ENCODE measurements at regions not wholly inside any gene's neighbourhood (a gene's known extent, or its start where the extent isn't known, plus 50 kb on each side); places are given as distances from the start of the nearest gene placed in this dataset.

DNA sequence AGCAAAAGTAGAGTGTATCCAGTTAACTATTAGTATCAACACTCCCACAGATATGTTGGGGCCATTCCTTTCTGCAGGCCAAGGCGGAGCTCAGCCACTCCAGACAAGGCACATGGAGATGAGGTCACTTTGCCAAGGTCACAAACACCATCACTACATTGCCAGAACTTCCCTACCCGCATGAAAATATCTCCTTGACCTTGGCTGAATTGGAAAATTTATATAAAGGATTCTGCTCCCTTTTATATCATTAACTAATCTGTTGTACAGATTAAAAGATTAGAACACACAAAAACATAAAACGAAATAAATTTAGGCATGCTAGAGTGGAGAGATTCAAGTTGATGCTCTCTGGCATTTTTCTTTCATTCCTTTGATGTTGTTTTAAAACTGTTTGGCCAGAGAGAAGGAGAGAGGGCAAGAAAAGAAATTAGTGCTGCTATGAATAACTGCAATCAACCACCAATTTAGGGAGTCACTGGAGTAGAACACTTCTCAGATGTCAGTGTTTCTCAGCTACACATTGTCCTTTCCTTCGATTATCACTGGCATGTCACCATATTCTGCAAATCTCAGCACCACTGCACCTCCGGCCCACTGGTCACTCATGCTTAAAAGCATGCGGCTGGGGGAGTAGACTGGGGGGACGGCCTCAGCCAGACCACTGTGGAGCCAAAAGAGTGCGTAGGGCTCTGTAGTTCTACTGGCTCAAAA, 78.7 kb upstream of the ATP1B1 start:
- no peak for TF ChIP-seq POLR2AphosphoS5 (IDR thresholded peaks at IDR 0.05)
- TF ChIP-seq, protein P1, sequence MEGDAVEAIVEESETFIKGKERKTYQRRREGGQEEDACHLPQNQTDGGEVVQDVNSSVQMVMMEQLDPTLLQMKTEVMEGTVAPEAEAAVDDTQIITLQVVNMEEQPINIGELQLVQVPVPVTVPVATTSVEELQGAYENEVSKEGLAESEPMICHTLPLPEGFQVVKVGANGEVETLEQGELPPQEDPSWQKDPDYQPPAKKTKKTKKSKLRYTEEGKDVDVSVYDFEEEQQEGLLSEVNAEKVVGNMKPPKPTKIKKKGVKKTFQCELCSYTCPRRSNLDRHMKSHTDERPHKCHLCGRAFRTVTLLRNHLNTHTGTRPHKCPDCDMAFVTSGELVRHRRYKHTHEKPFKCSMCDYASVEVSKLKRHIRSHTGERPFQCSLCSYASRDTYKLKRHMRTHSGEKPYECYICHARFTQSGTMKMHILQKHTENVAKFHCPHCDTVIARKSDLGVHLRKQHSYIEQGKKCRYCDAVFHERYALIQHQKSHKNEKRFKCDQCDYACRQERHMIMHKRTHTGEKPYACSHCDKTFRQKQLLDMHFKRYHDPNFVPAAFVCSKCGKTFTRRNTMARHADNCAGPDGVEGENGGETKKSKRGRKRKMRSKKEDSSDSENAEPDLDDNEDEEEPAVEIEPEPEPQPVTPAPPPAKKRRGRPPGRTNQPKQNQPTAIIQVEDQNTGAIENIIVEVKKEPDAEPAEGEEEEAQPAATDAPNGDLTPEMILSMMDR (IDR thresholded peaks at IDR 0.05), result no peak

Measured in upper lobe of left lung (tissue), 4 donors.